ENCODE measurements at regions not wholly inside any gene's neighbourhood (a gene's known extent, or its start where the extent isn't known, plus 50 kb on each side); places are given as distances from the start of the nearest gene placed in this dataset.

DNA sequence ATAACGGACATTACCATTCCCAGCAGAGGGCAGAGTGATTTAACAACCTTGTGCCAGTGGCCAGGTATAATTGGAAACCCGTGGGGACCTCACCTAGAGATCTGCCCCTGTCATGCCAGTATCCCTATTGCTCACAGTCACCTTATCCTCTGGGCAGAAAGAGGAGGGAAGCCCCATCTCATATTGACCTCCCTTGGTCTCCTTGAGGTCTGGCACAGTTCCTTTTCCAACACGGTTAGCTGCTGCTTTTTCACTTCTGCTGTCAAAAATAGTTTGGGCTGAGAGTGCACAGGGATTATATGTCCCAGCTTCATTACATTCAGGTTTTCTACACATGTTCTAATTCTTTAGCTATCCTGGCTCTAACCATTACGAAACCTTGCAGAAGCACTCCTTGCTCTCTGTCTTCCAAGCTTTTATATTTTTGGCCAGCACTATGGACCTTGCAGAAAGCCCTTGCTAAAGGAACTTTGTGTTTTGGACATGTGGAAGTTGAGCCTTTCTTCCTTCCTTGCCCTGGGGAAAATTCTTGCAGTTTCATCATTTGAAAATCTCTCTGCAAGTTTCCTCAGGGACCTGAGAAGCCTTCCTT is 111.7 kb upstream of the MIS18BP1 start:
- TF ChIP-seq, protein P1, sequence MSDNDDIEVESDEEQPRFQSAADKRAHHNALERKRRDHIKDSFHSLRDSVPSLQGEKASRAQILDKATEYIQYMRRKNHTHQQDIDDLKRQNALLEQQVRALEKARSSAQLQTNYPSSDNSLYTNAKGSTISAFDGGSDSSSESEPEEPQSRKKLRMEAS (IDR thresholded peaks at IDR 0.05; ENCODE audit: insufficient read depth, insufficient read length), result no peak
- TF ChIP-seq, protein P2, sequence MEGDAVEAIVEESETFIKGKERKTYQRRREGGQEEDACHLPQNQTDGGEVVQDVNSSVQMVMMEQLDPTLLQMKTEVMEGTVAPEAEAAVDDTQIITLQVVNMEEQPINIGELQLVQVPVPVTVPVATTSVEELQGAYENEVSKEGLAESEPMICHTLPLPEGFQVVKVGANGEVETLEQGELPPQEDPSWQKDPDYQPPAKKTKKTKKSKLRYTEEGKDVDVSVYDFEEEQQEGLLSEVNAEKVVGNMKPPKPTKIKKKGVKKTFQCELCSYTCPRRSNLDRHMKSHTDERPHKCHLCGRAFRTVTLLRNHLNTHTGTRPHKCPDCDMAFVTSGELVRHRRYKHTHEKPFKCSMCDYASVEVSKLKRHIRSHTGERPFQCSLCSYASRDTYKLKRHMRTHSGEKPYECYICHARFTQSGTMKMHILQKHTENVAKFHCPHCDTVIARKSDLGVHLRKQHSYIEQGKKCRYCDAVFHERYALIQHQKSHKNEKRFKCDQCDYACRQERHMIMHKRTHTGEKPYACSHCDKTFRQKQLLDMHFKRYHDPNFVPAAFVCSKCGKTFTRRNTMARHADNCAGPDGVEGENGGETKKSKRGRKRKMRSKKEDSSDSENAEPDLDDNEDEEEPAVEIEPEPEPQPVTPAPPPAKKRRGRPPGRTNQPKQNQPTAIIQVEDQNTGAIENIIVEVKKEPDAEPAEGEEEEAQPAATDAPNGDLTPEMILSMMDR (IDR thresholded peaks at IDR 0.05; ENCODE audit: extremely low read depth in 1 of 2, insufficient read depth in 1 of 2, low read depth in 1 of 2, low read length in 2 of 2), result no peak

All from endothelial cell of umbilical vein (primary cell).